NB4 (cell line): ENCODE measurements at regions not wholly inside any gene's neighbourhood (a gene's known extent, or its start where the extent isn't known, plus 50 kb on each side); places are given as distances from the start of the nearest gene placed in this dataset.

Experiments
- DNase-seq: peaks from one replicate; pipeline ENCODE4 v3.0.0; 2010; ENCODE audit warnings: low read depth
- H3K4me3 ChIP-seq: one replicate; pipeline ENCODE4 v1.5.1; 2011; ENCODE audit warnings: mild to moderate bottlenecking, low read depth, low read length, moderate library complexity
- MYC ChIP-seq: IDR thresholded peaks from 2 replicates; pipeline ENCODE4 v1.6.1; 2011; ENCODE audit warnings: low read depth, low read length
- POLR2A ChIP-seq: IDR thresholded peaks from 2 replicates; pipeline ENCODE4 v1.6.1; 2011; ENCODE audit warnings: mild to moderate bottlenecking; ENCODE audit not compliant: insufficient read length; ENCODE audit errors: extremely low read depth
- TF ChIP-seq, protein P1 (sequence below): IDR thresholded peaks from one replicate; pipeline ENCODE4 v1.5.1; 2012; ENCODE audit warnings: low read depth, low read length
- TF ChIP-seq, protein P2 (sequence below): IDR thresholded peaks from 2 replicates; pipeline ENCODE4 v1.6.1; 2011; ENCODE audit warnings: low read depth, low read length

DNA sequence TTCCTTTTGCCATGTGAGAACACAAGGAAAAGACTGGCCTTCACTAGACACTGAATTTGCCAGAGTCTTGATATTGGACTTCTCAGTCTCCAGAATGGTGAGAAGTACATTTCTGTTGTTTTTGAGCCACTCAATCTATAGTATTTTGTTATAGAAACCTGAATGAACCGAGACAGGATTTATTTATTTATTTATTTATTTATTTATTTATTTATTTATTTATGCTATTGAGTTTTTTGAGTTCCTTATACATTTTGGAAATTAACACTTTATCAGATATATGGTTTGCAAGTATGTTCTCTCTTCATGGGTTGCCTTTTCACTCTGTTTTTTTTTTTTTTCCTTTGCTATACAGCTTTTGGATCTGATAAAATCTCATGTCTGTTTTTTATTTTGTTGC is 319.0 kb upstream of the PCDH20 start:
- no peak for DNase-seq
- H3K4me3 ChIP-seq = no peak overlapping the region
- TF ChIP-seq, protein P1, sequence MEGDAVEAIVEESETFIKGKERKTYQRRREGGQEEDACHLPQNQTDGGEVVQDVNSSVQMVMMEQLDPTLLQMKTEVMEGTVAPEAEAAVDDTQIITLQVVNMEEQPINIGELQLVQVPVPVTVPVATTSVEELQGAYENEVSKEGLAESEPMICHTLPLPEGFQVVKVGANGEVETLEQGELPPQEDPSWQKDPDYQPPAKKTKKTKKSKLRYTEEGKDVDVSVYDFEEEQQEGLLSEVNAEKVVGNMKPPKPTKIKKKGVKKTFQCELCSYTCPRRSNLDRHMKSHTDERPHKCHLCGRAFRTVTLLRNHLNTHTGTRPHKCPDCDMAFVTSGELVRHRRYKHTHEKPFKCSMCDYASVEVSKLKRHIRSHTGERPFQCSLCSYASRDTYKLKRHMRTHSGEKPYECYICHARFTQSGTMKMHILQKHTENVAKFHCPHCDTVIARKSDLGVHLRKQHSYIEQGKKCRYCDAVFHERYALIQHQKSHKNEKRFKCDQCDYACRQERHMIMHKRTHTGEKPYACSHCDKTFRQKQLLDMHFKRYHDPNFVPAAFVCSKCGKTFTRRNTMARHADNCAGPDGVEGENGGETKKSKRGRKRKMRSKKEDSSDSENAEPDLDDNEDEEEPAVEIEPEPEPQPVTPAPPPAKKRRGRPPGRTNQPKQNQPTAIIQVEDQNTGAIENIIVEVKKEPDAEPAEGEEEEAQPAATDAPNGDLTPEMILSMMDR = no peak
- TF ChIP-seq, protein P2, sequence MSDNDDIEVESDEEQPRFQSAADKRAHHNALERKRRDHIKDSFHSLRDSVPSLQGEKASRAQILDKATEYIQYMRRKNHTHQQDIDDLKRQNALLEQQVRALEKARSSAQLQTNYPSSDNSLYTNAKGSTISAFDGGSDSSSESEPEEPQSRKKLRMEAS = no peak
- no peak for TF ChIP-seq POLR2A
- no peak for TF ChIP-seq MYC

DNA sequence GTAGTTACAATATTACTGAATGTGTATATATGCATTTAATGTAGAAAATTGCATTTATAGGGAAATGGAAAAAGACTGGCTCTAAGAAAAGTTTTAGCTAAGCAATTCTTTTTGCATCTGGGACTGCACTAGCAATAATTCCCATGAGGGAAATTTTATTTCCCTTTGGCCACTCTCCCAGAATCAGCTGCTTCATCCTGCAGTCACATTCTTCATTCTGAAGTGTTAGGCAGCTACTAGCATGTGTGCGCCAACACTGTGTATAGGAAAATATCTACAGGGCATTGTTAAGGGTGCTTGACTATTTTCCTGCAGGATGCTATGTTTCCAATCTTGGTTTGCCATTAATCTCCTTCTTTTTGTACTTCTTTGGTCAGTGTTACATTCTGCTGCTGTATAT is 312.8 kb upstream of the PCDH20 start:
- DNase-seq = no peak
- TF ChIP-seq, protein P1 = no peak
- H3K4me3 ChIP-seq = no peak overlapping the region

DNA sequence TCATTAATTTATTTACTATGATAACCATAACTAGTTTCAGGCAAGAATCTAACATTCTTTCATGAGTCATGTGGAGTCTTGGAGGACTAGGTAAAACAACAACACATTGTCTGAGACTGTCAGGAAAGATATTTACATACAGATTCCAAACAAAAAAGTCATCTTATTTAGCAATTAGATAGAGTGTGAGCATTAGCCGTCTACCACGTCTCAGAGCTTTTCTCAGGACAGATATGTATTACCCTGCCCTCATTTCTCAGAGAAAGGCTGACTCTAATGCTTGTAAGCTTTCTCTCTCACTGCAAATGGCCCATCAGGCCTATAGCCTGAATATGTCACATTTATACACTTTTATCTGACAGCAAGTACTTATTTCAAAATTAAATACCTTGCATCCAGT is 312.1 kb upstream of the PCDH20 start:
- TF ChIP-seq MYC (no peak), POLR2A (no peak)
- TF ChIP-seq, protein P2 = no peak
- TF ChIP-seq, protein P1 = no peak
- no peak overlapping the region for H3K4me3 ChIP-seq
- no peak for DNase-seq

DNA sequence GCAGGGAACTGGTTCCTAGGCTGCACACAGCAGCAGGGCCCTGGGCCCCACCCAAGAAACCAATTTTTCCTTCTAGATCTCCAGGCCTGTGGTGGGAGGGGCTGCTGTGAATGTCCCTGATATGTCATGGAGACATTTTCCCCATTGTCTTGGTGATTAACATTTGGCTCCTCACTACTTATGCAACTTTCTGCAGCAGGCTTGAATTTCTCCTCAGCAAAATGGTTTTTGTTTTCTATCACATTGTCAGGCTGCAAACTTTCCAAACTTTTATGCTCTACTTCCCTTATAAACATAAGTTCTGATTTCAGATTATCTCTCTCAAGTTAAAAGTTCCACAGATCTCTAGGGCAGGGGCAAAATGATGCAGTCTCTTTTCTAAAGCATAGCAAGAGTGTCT is 310.2 kb upstream of the PCDH20 start:
- no peak overlapping the region for H3K4me3 ChIP-seq
- DNase-seq = no peak
- TF ChIP-seq MYC = no peak
- TF ChIP-seq, protein P1 = no peak
- no peak for TF ChIP-seq POLR2A
- TF ChIP-seq, protein P2 = no peak

DNA sequence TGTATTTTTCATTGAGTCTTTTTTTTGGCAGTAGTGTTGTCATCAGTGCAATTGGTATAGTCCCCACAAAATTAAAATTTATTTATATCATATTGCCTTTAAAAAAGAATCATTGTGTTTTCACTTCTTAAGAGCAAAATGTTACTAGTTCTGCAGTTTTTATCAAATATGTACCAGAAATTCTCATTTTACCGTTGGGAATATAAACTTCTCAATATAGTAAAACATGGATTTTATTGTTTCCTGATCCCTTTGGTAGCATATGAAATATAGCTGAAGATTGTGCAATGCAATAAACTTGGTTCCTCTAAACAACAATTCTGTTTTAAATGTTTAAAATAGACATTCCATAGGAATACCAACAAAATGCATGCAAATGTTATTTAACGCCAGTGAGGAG is 306.5 kb upstream of the PCDH20 start:
- TF ChIP-seq MYC = no peak
- TF ChIP-seq, protein P1 = no peak
- TF ChIP-seq, protein P2 = no peak
- TF ChIP-seq POLR2A = no peak
- no peak for DNase-seq
- H3K4me3 ChIP-seq = no peak overlapping the region

DNA sequence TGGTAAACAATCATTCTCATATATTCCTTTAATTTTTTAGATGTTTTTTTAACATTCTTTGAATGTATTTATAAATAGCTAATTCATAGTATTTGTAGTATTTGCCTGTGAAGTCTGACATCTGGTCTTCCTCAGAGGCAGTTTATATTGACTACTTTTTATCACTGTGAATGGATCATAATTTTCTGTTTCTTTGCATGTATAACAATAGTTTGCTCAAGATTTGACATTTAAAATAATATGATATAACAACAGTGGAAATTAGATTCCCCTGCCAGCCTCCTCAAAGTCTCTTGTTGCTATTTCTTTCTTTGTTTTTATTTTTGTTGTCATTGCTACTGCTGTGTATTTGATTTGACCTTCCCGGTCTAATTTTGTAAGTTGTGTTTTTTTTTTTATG is 297.0 kb upstream of the PCDH20 start:
- no peak overlapping the region for H3K4me3 ChIP-seq
- DNase-seq = no peak
- TF ChIP-seq, protein P1 = no peak
- TF ChIP-seq, protein P2 = no peak
- TF ChIP-seq POLR2A (no peak), MYC (no peak)
